K562 (cell line): ENCODE measurements at regions not wholly inside any gene's neighbourhood (a gene's known extent, or its start where the extent isn't known, plus 50 kb on each side); places are given as distances from the start of the nearest gene placed in this dataset.

Experiments
- ATF7 ChIP-seq: fragments of 450-650 bp; IDR thresholded peaks from 2 replicates; pipeline ENCODE4 v1.7.1; 2014; ENCODE audit warnings: mild to moderate bottlenecking, moderate library complexity
- ELK3 ChIP-seq: fragments of 450-650 bp; formaldehyde crosslinking; IDR thresholded peaks from 2 replicates; pipeline ENCODE4 v1.4.0; 2020; ENCODE audit warnings: mild to moderate bottlenecking
- FOXO4 ChIP-seq: fragments of 450-650 bp; formaldehyde crosslinking; IDR thresholded peaks from 2 replicates; pipeline ENCODE4 v1.4.0; 2020; ENCODE audit warnings: mild to moderate bottlenecking, moderate library complexity
- GTF2F1 ChIP-seq: IDR thresholded peaks from 2 replicates; pipeline ENCODE4 v1.6.1; 2011; ENCODE audit warnings: low read depth, low read length, improper control_type of control experiment
- HINFP ChIP-seq: fragments of 450-650 bp; conservative IDR thresholded peaks from 2 replicates; pipeline ENCODE4 v1.6.1; 2016; ENCODE audit warnings: missing genetic modification characterization, low read depth, mild to moderate bottlenecking, control low read depth, missing compliant biosample characterization
- MEIS2 ChIP-seq: fragments of 450-650 bp; IDR thresholded peaks from 2 replicates; pipeline ENCODE4 v1.6.1; 2014; ENCODE audit warnings: mild to moderate bottlenecking; ENCODE audit not compliant: partially characterized antibody
- NCOR1 ChIP-seq: fragments of 450-650 bp; IDR thresholded peaks from 2 replicates; pipeline ENCODE4 v1.6.1; 2016; ENCODE audit warnings: mild to moderate bottlenecking, moderate library complexity
- PKNOX1 ChIP-seq: fragments of 450-650 bp; IDR thresholded peaks from 2 replicates; pipeline ENCODE4 v1.6.1; 2016
- POLR2G ChIP-seq: fragments of 200-400 bp; formaldehyde crosslinking; IDR thresholded peaks from 2 replicates; pipeline ENCODE4 v1.6.1; 2017; ENCODE audit warnings: low read depth, mild to moderate bottlenecking, antibody characterized with exemption, low read length, moderate library complexity
- RBFOX2 ChIP-seq: fragments of 200-400 bp; formaldehyde crosslinking; IDR thresholded peaks from 2 replicates; pipeline ENCODE4 v1.6.1; 2017; ENCODE audit warnings: low read depth, mild to moderate bottlenecking, low read length, moderate library complexity
- TFAP4 ChIP-seq: sonication (generic); formaldehyde crosslinking; IDR thresholded peaks from 2 replicates; pipeline ENCODE4 v1.8.0; 2022; ENCODE audit warnings: missing genetic modification reagents, mild to moderate bottlenecking, moderate library complexity, borderline replicate concordance
- ZBTB8A ChIP-seq: fragments of 450-650 bp; IDR thresholded peaks from 2 replicates; pipeline ENCODE4 v1.6.1; 2018; ENCODE audit warnings: mild to moderate bottlenecking, moderate library complexity; ENCODE audit not compliant: partially characterized antibody

- no peak for TF ChIP-seq ELK3 (CRISPR knock-in tag)
- no peak for TF ChIP-seq MEIS2
- TF ChIP-seq GTF2F1, result no peak
- TF ChIP-seq POLR2G, result no peak
- no peak for TF ChIP-seq ATF7
- TF ChIP-seq NCOR1, result no peak
- TF ChIP-seq TFAP4 (CRISPR knock-in tag), result no peak
- no peak for TF ChIP-seq ZBTB8A
- no peak for TF ChIP-seq HINFP (tag)
- TF ChIP-seq PKNOX1, result no peak
- TF ChIP-seq FOXO4, result no peak
- no peak for TF ChIP-seq RBFOX2
These were observed 106.5 kb downstream of the CPZ start (continued) for GRCh38 chr4:8699063-8699385.
